Activated CD4-positive, alpha-beta memory T cell treated with anti-CD3 and anti-CD28 coated beads, Interleukin-2, amount 10 ng/mL, durations not matched to agents 7 days and 5 days (primary cell): ENCODE measurements at regions not wholly inside any gene's neighbourhood (a gene's known extent, or its start where the extent isn't known, plus 50 kb on each side); places are given as distances from the start of the nearest gene placed in this dataset.
"Not testable (repeated sequence)": the region's sequence is repeated elsewhere in the genome, so short reads cannot be mapped to it uniquely, and the experiment has no call there.

Source experiments
- CTCF ChIA-PET: fragments of 350-600 bp; sonication (Branson Sonifier 250); formaldehyde crosslinking; loops from one replicate; lab custom pipeline; 2021; ENCODE audit warnings: antibody characterized with exemption, inconsistent platforms; lab: Charles Lee
- POLR2A ChIA-PET: fragments of 350-600 bp; sonication (Branson Sonifier 250); formaldehyde crosslinking; loops from one replicate; lab custom pipeline; 2021; ENCODE audit warnings: antibody characterized with exemption; lab: Charles Lee
- DNase-seq: peaks from one replicate; pipeline ENCODE4 v3.0.0-alpha.2; 2020
- H3K27ac Mint-ChIP-seq: one replicate; pipeline ENCODE4 v1.8.0; 2021; ENCODE audit warnings: mild to moderate bottlenecking, mixed read lengths
- H3K27me3 Mint-ChIP-seq: one replicate; pipeline ENCODE4 v1.8.0; 2021; ENCODE audit warnings: mixed read lengths
- H3K36me3 Mint-ChIP-seq: one replicate; pipeline ENCODE4 v1.8.0; 2021; ENCODE audit warnings: low read depth, mixed read lengths
- H3K4me1 Mint-ChIP-seq: one replicate; pipeline ENCODE4 v1.8.0; 2021; ENCODE audit warnings: mixed read lengths
- H3K4me3 Mint-ChIP-seq: one replicate; pipeline ENCODE4 v1.8.0; 2021; ENCODE audit warnings: mild to moderate bottlenecking, mixed read lengths
- H3K9me3 Mint-ChIP-seq: one replicate; pipeline ENCODE4 v1.8.0; 2021; ENCODE audit warnings: mixed read lengths

DNA sequence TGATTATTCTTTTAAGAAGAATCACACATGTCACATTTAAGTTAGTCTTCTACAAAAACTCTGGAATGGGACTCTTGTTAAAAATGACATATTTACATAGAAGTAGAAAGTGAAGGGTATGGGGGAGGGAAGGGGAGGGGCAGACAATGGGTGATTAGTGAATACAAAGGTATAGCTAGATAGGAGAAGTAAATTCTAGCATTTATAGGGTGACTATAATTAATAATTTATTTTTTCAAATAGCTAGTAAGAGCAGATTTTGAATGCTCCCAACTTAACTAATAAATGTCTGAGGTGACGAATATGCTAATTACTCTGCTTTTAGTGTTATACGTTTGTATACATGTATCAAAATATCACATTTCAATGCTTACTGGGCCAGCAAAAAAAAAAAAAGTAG lies 59.4 kb downstream of the BLTP3B start:
- no peak overlapping the region for H3K4me3 Mint-ChIP-seq
- no peak for DNase-seq
- peaks cover 15% of the 10 kb centered on the region for H3K9me3 Mint-ChIP-seq
- POLR2A ChIA-PET: no interaction called here
- no peak overlapping the region for H3K27ac Mint-ChIP-seq
- H3K27me3 Mint-ChIP-seq: no peaks in the 10 kb centered on the region
- CTCF ChIA-PET: no interaction called here
- H3K36me3 Mint-ChIP-seq: peaks cover 68% of the 10 kb centered on the region
- no peaks in the 10 kb centered on the region for H3K4me1 Mint-ChIP-seq

- H3K27me3 Mint-ChIP-seq, H3K4me3 Mint-ChIP-seq, H3K27ac Mint-ChIP-seq, CTCF ChIA-PET, DNase-seq, H3K4me1 Mint-ChIP-seq, POLR2A ChIA-PET: not testable (repeated sequence)
- Mint-ChIP-seq H3K9me3 (peaks cover 15% of the 10 kb centered on the region), H3K36me3 (peaks cover 70% of the 10 kb centered on the region)
These were observed 63.9 kb downstream of the BLTP3B start for GRCh38 chr12:100078777-100079176.

DNA sequence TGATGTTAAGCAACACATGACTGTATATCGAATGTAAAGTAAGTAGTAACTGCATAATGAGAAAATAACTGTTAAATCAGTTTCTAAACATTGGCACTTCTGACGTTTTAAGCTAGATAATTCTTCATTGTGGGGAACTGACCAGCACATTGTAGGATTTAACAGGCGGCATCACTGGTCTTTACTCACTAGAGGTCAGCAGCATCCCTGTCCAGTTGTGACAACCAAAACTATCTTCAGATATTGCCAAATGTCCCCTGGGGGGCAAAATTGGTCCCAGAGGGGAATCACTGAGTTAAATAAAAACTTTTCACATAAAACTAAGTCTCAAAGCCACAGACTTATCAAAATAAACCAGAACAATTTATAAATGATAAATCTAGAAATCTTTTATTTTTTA lies 65.3 kb downstream of the BLTP3B start:
- POLR2A ChIA-PET: no interaction called here
- H3K27me3 Mint-ChIP-seq: no peaks in the 10 kb centered on the region
- H3K27ac Mint-ChIP-seq: no peak overlapping the region
- H3K4me3 Mint-ChIP-seq: no peak overlapping the region
- DNase-seq: no peak
- H3K36me3 Mint-ChIP-seq: peaks cover 64% of the 10 kb centered on the region
- CTCF ChIA-PET: no interaction called here
- H3K4me1 Mint-ChIP-seq: no peaks in the 10 kb centered on the region
- peaks cover 14% of the 10 kb centered on the region for H3K9me3 Mint-ChIP-seq

- Mint-ChIP-seq H3K4me3 (no peak overlapping the region), H3K27ac (no peak overlapping the region), H3K36me3 (peaks cover 53% of the 10 kb centered on the region), H3K9me3 (peaks cover 6% of the 10 kb centered on the region), H3K27me3 (no peaks in the 10 kb centered on the region), H3K4me1 (no peaks in the 10 kb centered on the region)
- ChIA-PET CTCF (no interaction called here), POLR2A (no interaction called here)
- no peak for DNase-seq
These were observed 67.1 kb downstream of the BLTP3B start for GRCh38 chr12:100075598-100075997.

DNA sequence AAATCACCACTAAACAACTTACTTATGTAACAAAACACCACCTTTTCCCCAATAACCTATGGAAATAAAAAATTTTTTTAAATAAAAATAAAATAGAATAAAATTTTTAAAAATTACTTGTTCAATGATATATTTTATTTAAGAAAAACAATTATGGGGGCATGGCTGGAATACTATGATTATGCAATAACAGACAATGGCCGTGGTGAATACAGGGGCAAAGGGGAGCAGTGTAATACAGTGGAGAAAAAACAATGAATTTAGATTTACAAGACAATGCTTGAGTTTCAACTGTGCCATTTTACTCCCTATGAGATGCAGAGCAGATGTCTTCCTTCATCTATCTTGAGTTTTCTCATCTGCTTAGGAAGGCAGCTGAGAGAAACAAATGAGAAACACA lies 72.9 kb downstream of the BLTP3B start:
- POLR2A ChIA-PET: no interaction called here
- Mint-ChIP-seq H3K4me3 (no peak overlapping the region), H3K9me3 (peaks cover 12% of the 10 kb centered on the region), H3K36me3 (peaks cover 66% of the 10 kb centered on the region), H3K27me3 (no peaks in the 10 kb centered on the region), H3K4me1 (peaks cover 2% of the 10 kb centered on the region), H3K27ac (no peak overlapping the region)
- CTCF ChIA-PET: no interaction called here
- DNase-seq: no peak

GRCh38 chr12:100068305-100068704 lies 74.4 kb downstream of the BLTP3B start:
- CTCF ChIA-PET: no interaction called here
- Mint-ChIP-seq H3K4me1 (peaks cover 2% of the 10 kb centered on the region), H3K36me3 (peaks cover 66% of the 10 kb centered on the region), H3K4me3 (no peak overlapping the region), H3K27ac (no peak overlapping the region), H3K27me3 (no peaks in the 10 kb centered on the region), H3K9me3 (peaks cover 12% of the 10 kb centered on the region)
- DNase-seq: no peak
- POLR2A ChIA-PET: no interaction called here

GRCh38 chr12:100061814-100062213 lies 77.1 kb upstream of the ANKS1B start:
- H3K27me3 Mint-ChIP-seq: no peaks in the 10 kb centered on the region

DNA sequence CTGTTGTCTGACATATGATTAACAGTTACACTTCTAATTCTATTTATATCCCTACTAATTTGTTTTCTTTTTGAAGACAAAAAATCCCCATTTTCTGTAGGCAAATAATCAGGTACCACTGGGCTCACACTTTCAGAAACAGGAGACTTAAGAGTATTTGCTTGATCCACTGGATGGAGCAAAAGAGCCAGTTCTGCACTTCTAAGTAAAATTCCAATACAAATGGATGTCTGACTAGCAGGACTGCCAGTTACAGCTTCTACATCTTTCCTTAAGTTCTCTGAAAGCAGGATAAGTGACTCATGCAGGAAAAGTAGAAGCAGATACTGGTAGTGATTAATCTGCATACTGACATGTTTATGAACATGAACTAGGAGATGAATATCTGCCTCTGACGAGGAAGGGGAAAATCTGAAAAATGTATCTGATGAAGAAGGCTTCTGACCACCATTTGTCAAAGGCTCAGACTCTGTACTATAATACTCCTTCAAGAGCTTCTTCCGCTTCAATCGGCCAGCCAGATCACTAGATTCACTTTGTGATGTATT lies 73.8 kb upstream of the ANKS1B start:
- POLR2A ChIA-PET: interaction anchor here (1.0 kb wide), 1 partner anchor 346 kb away, joined by 3 read pairs; no protein-coding TSS in a partner anchor
- Mint-ChIP-seq H3K4me3 (no peak overlapping the region), H3K27me3 (no peaks in the 10 kb centered on the region), H3K27ac (peak overlapping the region; percentile 2), H3K9me3 (no peaks in the 10 kb centered on the region), H3K36me3 (peaks cover 48% of the 10 kb centered on the region), H3K4me1 (peaks cover 9% of the 10 kb centered on the region)
- no peak for DNase-seq
- CTCF ChIA-PET: interaction anchor here (0.6 to 1.3 kb wide), 2 partner anchors 81 to 208 kb away, joined by 3 read pairs; no protein-coding TSS in a partner anchor

More at GRCh38 chr12:100061814-100062213, 77.1 kb upstream of the ANKS1B start:
- ChIA-PET POLR2A (interaction anchor here (0.6 kb wide), 1 partner anchor 58 kb away, joined by 3 read pairs; no protein-coding TSS in a partner anchor), CTCF (no interaction called here)
- DNase-seq: no peak
- Mint-ChIP-seq H3K36me3 (peaks cover 65% of the 10 kb centered on the region), H3K4me3 (no peak overlapping the region), H3K9me3 (no peaks in the 10 kb centered on the region), H3K4me1 (peaks cover 9% of the 10 kb centered on the region), H3K27ac (no peak overlapping the region)

DNA sequence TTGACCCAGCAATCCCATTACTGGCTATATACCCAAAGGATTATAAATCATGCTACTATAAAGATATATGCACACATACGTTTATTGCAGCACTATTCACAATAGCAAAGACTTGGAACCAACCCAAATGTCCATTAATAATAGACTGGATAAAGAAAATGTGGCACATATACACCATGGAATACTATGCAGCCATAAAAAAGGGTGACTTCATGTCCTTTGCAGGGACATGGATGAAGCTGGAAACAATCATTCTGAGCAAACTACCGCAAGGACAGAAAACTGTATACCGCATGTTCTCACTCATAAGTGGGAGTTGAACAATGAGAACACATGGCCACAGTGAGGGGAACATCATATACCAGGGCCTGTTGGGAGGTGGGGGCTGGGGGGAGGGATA lies 61.5 kb upstream of the ANKS1B start:
- POLR2A ChIA-PET: not testable (repeated sequence)

DNA sequence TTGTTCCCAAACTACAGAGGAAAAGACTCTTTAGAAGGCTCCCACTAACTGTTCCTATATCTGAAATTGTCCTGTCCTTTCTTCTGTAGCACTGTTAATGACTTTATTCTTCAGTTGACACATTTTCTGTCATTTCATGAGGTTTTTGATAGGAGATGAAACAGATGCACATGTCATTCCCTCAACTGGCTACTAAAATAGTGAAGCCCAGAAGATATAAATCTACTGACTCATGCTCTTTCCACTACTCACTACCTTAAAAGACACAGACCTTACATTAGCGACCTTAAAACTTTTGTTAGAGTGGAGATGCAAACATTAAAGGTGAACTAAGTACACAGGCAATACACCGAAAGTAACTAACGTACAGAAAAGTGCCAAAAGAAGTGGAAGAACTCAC lies 59.5 kb upstream of the ANKS1B start:
- CTCF ChIA-PET: no interaction called here
- DNase-seq: no peak
- peaks cover 2% of the 10 kb centered on the region for H3K4me1 Mint-ChIP-seq
- H3K36me3 Mint-ChIP-seq: peaks cover 78% of the 10 kb centered on the region
- no peaks in the 10 kb centered on the region for H3K27me3 Mint-ChIP-seq
- peaks cover 2% of the 10 kb centered on the region for H3K9me3 Mint-ChIP-seq
- no peak overlapping the region for H3K27ac Mint-ChIP-seq
- H3K4me3 Mint-ChIP-seq: no peak overlapping the region
- POLR2A ChIA-PET: no interaction called here

More for the DNA sequence above, 61.5 kb upstream of the ANKS1B start:
- H3K27me3 Mint-ChIP-seq, H3K9me3 Mint-ChIP-seq, H3K4me1 Mint-ChIP-seq, H3K4me3 Mint-ChIP-seq, CTCF ChIA-PET, H3K27ac Mint-ChIP-seq, DNase-seq: not testable (repeated sequence)
- peaks cover 79% of the 10 kb centered on the region for H3K36me3 Mint-ChIP-seq

- ChIA-PET CTCF (interaction anchor here (2.0 kb wide), 1 partner anchor 12 kb away, joined by 7 read pairs; no protein-coding TSS in a partner anchor), POLR2A (no interaction called here)
- DNase-seq: no peak
These were observed 58.9 kb upstream of the ANKS1B start for GRCh38 chr12:100043631-100044030.

More at GRCh38 chr12:100043631-100044030, 58.9 kb upstream of the ANKS1B start:
- no peaks in the 10 kb centered on the region for H3K27me3 Mint-ChIP-seq
- H3K4me3 Mint-ChIP-seq: no peak overlapping the region
- peaks cover 75% of the 10 kb centered on the region for H3K36me3 Mint-ChIP-seq
- H3K9me3 Mint-ChIP-seq: peaks cover 2% of the 10 kb centered on the region
- H3K27ac Mint-ChIP-seq: no peak overlapping the region
- peaks cover 2% of the 10 kb centered on the region for H3K4me1 Mint-ChIP-seq
